AG09309 (cell line): ENCODE measurements at regions not wholly inside any gene's neighbourhood (a gene's known extent, or its start where the extent isn't known, plus 50 kb on each side); places are given as distances from the start of the nearest gene placed in this dataset.

ENCODE experiments used
- DNase-seq: peaks from one replicate; pipeline ENCODE4 v3.0.0-alpha.2; 2010; ENCODE audit warnings: low read depth
- H3K4me3 ChIP-seq: 2 replicates; pipeline ENCODE4 v1.5.1; 2011; ENCODE audit warnings: mild to moderate bottlenecking, low read depth, low read length, moderate library complexity; ENCODE audit not compliant: control insufficient read depth
- TF ChIP-seq, protein P1 (sequence below): IDR thresholded peaks from 2 replicates; pipeline ENCODE4 v1.5.1; 2011; ENCODE audit warnings: mild to moderate bottlenecking, low read depth, low read length, inconsistent platforms; ENCODE audit not compliant: insufficient read depth, control insufficient read depth; ENCODE audit errors: missing control alignments

DNA sequence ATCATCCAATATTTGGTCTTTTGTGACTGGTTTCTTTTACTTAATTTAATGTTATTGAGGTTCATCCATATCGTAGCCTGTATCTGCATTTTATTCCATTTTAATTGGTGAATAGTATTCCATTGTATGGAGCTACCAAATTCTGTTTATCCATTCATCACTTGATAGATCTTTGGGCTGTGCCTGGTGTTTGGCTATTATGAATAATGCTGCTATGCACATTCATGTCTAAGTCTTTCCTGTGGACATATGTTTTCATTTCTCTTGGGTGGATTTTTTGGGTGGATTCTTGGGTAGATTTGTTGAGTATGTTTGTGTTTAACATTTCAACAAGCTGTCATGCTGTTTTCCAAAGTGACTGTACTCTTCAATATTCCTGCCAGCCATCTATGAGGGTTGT, 52.5 kb upstream of the NEDD4L start:
- no peak overlapping the region for H3K4me3 ChIP-seq
- no peak for DNase-seq
- TF ChIP-seq, protein P1, sequence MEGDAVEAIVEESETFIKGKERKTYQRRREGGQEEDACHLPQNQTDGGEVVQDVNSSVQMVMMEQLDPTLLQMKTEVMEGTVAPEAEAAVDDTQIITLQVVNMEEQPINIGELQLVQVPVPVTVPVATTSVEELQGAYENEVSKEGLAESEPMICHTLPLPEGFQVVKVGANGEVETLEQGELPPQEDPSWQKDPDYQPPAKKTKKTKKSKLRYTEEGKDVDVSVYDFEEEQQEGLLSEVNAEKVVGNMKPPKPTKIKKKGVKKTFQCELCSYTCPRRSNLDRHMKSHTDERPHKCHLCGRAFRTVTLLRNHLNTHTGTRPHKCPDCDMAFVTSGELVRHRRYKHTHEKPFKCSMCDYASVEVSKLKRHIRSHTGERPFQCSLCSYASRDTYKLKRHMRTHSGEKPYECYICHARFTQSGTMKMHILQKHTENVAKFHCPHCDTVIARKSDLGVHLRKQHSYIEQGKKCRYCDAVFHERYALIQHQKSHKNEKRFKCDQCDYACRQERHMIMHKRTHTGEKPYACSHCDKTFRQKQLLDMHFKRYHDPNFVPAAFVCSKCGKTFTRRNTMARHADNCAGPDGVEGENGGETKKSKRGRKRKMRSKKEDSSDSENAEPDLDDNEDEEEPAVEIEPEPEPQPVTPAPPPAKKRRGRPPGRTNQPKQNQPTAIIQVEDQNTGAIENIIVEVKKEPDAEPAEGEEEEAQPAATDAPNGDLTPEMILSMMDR, result no peak

DNA sequence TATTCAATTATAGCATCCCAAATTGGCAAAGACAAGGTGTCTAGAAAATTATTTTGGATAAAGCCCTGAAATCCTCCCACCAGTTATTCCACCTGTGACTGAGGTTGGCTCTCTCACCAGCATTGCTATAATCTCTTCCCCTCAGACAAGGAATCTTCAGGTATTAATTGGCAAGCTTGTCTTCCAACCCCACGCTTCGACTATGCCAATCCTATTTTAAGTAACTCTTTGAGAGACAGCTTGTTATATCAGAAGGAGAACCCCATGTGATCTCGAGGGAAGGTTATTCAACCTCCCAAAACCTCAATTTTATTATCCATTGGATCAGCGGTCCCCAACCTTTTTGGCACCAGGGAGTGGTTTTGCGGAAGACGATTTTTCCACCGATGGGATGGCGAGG, 54.5 kb upstream of the NEDD4L start:
- TF ChIP-seq, protein P1, result no peak
- no peak for DNase-seq

DNA sequence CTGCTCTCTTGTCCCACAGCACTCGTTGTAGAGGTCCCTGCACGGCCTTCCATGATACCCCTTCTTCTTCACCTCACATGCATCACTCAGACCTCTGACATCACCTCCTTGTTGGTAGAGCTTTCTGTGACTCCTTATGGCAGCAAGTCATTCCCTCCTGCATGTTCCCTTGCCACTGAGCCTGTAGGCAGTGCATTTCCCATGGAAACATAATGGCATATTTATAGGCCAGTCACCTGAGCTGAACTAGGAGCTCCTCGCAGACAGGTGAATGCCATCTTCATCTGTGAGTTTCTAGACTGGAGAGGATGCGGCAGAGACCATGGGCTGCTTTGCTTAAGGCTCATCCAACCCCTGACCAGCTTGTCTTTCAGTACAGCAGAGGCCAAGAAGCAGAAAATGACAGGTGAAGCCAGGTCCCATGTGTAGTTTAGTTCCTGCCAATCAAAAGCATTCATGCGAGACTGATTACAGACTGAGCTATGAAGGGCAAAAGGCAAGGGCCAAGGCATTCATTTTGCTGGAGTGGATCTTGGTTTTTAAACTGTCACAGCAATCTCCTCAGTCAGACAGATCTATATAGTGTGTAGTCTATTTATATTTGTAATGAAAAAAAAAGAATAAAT, 59.4 kb upstream of the NEDD4L start:
- DNase-seq, result no peak
- no peak overlapping the region for H3K4me3 ChIP-seq
- TF ChIP-seq, protein P1, result no peak

More for the DNA sequence above, 54.5 kb upstream of the NEDD4L start:
- H3K4me3 ChIP-seq, result no peak overlapping the region

DNA sequence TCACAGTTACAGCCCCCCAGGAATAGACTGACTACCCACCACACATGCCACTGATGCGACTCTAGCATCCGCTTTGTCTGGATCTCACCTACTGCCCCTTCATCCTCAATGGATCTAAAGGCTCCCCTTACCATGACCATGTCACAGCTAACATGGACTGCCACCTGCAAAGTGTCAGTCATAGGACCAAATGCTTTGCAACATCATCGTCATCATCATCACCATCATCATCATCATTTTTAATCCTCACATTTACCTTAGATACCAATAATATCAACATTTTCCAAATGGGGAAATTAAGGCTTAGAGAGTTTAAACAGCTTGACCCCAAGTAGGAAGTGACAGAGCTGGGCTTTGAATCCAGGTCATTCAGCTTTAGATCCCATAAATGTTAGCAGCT, 60.1 kb upstream of the NEDD4L start:
- H3K4me3 ChIP-seq, result no peak overlapping the region
- TF ChIP-seq, protein P1, result no peak
- DNase-seq, result no peak

DNA sequence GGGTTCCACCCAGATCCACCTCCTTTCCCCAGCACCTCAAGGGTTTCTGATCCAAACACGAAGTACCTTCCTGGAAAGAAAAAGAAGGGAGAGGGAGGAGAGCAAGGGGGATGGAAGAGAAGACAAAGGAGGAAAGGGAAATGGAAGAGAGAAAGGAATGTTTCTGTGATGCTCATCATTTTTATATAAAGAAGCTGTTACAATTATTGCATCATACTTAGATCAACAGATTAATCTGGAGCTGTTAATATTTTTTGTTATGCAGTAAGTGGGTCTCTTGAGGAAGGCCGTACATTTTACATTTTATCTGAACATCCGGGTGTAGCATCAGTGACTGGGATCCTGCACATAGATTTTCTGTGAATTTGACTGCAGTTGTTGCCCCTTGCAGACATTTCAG, 60.6 kb upstream of the NEDD4L start:
- TF ChIP-seq, protein P1, result no peak
- no peak for DNase-seq

DNA sequence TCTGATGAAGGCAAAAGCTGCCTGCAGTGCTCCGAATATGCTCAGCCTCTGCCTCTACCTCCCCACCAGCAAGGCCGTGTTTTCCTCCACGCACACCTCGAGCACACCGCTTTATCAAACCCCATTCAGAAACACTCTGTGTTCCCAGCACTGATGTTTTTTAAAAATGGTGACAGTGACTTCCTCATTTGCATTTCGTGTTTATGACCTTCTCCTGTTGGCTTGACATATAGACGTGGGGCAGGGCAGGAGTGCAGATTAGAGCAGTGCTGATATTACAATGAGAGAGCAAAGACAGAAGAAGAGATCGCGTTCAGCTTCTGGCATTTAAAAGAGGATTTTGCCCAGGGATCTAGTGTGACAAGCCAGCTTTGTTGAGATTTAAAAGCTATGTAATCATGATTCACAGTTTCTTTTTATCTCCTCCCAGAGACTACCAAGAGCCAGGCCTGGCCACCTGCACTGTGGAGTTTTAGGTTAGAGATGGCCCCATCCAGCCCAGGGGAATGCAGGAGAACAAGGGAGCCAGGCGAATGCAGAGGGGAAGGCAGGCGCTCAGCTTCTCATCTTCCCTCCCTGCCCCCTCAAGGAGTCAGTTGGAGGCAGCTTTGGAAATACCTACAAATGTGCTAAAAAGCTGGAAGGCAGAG, 61.5 kb upstream of the NEDD4L start:
- H3K4me3 ChIP-seq, result no peak overlapping the region
- no peak for DNase-seq
- TF ChIP-seq, protein P1, result no peak

More for the DNA sequence above, 60.6 kb upstream of the NEDD4L start:
- H3K4me3 ChIP-seq, result no peak overlapping the region
